Esophagus muscularis mucosa (tissue), 4 donors: ENCODE measurements at regions not wholly inside any gene's neighbourhood (a gene's known extent, or its start where the extent isn't known, plus 50 kb on each side); places are given as distances from the start of the nearest gene placed in this dataset.

Experiments used
- DNase-seq: peaks from one replicate; pipeline ENCODE4 v3.0.0-alpha.2; 2017; ENCODE audit errors: extremely low spot score
- H3K27ac ChIP-seq, 4 donors: fragments of 200-600 bp; sonication (generic); replicated peaks in 1 of 4; 1 replicate in 3 of 4; 2 replicates in 1 of 4; pipeline ENCODE4 v1.5.1; 2016 to 2019; ENCODE audit warnings: mild to moderate bottlenecking in 1 of 4
- H3K27me3 ChIP-seq, 4 donors: fragments of 200-600 bp; sonication (generic); one replicate each; pipeline versions ENCODE4 v1.5.1 to v1.6.0; 2016 to 2019
- H3K36me3 ChIP-seq, 4 donors: fragments of 200-600 bp; sonication (generic); one replicate each; pipeline ENCODE4 v1.5.1; 2016 to 2019
- H3K4me1 ChIP-seq, 4 donors: fragments of 200-600 bp; sonication (generic); one replicate each; pipeline ENCODE4 v1.5.1; 2016 to 2019
- H3K4me3 ChIP-seq, 4 donors: fragments of 200-600 bp; sonication (generic); 1 replicate in 2 of 4; 2 replicates in 2 of 4; pipeline ENCODE4 v1.5.1; 2016 to 2019; ENCODE audit warnings: mild to moderate bottlenecking in 4 of 4, moderate library complexity in 1 of 4
- H3K9me3 ChIP-seq, 4 donors: fragments of 200-600 bp; sonication (generic); 1 replicate in 3 of 4; 2 replicates in 1 of 4; pipeline ENCODE4 v1.5.1; 2016 to 2019
- CTCF ChIP-seq, 3 experiments: fragments of 200-600 bp in 2 of 3; fragments of 450-650 bp in 1 of 3; sonication (generic) in 2 of 3; IDR thresholded peaks; one replicate each; pipeline ENCODE4 v1.5.1; 2017 to 2019; ENCODE audit warnings: antibody characterized with exemption in 3 of 3, mild to moderate bottlenecking in 2 of 3, moderate library complexity in 1 of 3
- EP300 ChIP-seq: sonication (generic); formaldehyde crosslinking; IDR thresholded peaks from one replicate; pipeline ENCODE4 v1.6.1; 2017; ENCODE audit warnings: antibody characterized with exemption
- POLR2A ChIP-seq: fragments of 450-650 bp; IDR thresholded peaks from one replicate; pipeline ENCODE4 v1.6.1; 2017; ENCODE audit warnings: antibody characterized with exemption, moderate library complexity, mild to moderate bottlenecking, low read depth
- POLR2AphosphoS5 ChIP-seq, 2 donors: sonication (generic); formaldehyde crosslinking; IDR thresholded peaks; one replicate each; pipeline ENCODE4 v1.6.1; 2017; ENCODE audit warnings: antibody characterized with exemption in 2 of 2
- WGBS: methylation state at CpG from one replicate; pipeline ENCODE4 v1.1.5; 2018; 5-methylcytosine and 5-hydroxymethylcytosine counted together
- intact Hi-C: fragments of 100-400 bp; cut with DNase I; formaldehyde crosslinking; loops from one replicate; pipeline ENCODE4 v1.15.1; 2023

- H3K27ac ChIP-seq: no peak overlapping the region
- H3K4me1 ChIP-seq: no peaks in the 10 kb centered on the region
- H3K27me3 ChIP-seq: no peaks in the 10 kb centered on the region
- no peak for DNase-seq
- H3K9me3 ChIP-seq: no peaks in the 10 kb centered on the region
- TF ChIP-seq POLR2AphosphoS5 (IDR thresholded peaks at IDR 0.05) (no peak), CTCF (IDR thresholded peaks at IDR 0.05) (no peak), POLR2A (no peak)
- H3K36me3 ChIP-seq: no peaks in the 10 kb centered on the region
- no peak overlapping the region for H3K4me3 ChIP-seq
- intact Hi-C loops: no loop called here
These were observed 89.6 kb upstream of the MME start for GRCh38 chr3:154990543-154990942.

- DNase-seq: no peak
- intact Hi-C loops: no loop called here
- H3K4me1 ChIP-seq: no peaks in the 10 kb centered on the region
- H3K36me3 ChIP-seq: no peaks in the 10 kb centered on the region
- TF ChIP-seq POLR2A: no peak
- no peak for TF ChIP-seq CTCF (IDR thresholded peaks at IDR 0.05)
- TF ChIP-seq EP300: no peak
- no peak for TF ChIP-seq POLR2AphosphoS5 (IDR thresholded peaks at IDR 0.05)
- H3K4me3 ChIP-seq: no peak overlapping the region
- no peaks in the 10 kb centered on the region for H3K27me3 ChIP-seq
- H3K27ac ChIP-seq: no peak overlapping the region
- H3K9me3 ChIP-seq: no peaks in the 10 kb centered on the region
- 45% methylated on average over 1 of the region's 1 CpG for WGBS
These were observed 92.3 kb upstream of the MME start for GRCh38 chr3:154987846-154988245.

DNA sequence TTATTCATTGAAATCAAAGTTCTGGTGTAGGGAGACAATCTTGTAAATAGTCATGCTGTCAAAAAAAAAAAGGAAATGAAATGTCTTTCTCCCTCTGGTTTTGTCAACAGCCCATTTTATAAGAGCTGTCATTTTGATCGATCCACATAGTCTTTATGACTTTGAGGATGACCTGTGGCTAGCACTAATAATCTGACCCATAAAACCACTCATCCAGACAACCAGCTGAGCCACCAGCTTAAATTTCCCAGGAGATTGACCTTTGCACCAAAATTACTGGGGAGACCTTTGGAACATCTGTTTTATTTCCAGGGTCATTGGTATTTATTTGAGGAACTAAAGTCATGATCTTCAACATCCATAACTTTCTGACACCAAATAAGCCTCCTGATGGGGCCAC lies 98.5 kb upstream of the MME start:
- TF ChIP-seq POLR2AphosphoS5 (IDR thresholded peaks at IDR 0.05) (no peak), EP300 (no peak), CTCF (IDR thresholded peaks at IDR 0.05) (no peak), POLR2A (no peak)
- intact Hi-C loops: no loop called here
- Histone ChIP-seq H3K27me3 (no peaks in the 10 kb centered on the region), H3K27ac (no peak overlapping the region), H3K36me3 (no peaks in the 10 kb centered on the region), H3K4me1 (no peaks in the 10 kb centered on the region), H3K4me3 (no peak overlapping the region), H3K9me3 (no peaks in the 10 kb centered on the region)
- DNase-seq: no peak
- 38% methylated on average over 1 of the region's 1 CpG for WGBS

GRCh38 chr3:154981201-154981600 lies 98.9 kb upstream of the MME start:
- H3K4me3 ChIP-seq: no peak overlapping the region
- TF ChIP-seq EP300 (no peak), POLR2A (no peak), POLR2AphosphoS5 (IDR thresholded peaks at IDR 0.05) (no peak), CTCF (IDR thresholded peaks at IDR 0.05) (no peak)
- no peak overlapping the region for H3K27ac ChIP-seq
- H3K36me3 ChIP-seq: no peaks in the 10 kb centered on the region
- no peaks in the 10 kb centered on the region for H3K27me3 ChIP-seq
- no peaks in the 10 kb centered on the region for H3K9me3 ChIP-seq
- intact Hi-C loops: no loop called here
- DNase-seq: no peak
- no peaks in the 10 kb centered on the region for H3K4me1 ChIP-seq

DNA sequence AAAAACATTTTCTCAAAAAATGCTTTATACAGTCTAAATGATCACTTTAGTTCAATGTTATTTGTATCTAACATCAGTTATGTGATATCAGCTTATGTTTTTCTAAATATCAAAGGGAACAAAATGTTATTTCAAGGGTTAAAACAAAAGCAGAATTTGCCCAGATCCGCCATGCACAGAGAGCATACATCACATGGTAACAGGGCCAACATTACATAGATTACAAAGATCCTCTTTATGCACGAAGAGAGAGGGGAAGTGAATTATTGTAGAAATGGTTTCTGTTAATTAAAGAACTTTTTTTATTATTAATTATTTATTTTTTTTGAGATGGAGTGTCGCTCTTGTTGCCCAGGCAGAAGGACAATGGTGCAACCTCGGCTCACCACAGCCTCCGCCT lies 100.8 kb upstream of the MME start:
- Histone ChIP-seq H3K27me3 (no peaks in the 10 kb centered on the region), H3K36me3 (no peaks in the 10 kb centered on the region), H3K4me3 (no peak overlapping the region), H3K27ac (no peak overlapping the region), H3K9me3 (no peaks in the 10 kb centered on the region), H3K4me1 (no peaks in the 10 kb centered on the region)
- intact Hi-C loops: no loop called here
- TF ChIP-seq EP300 (no peak), POLR2A (no peak), POLR2AphosphoS5 (IDR thresholded peaks at IDR 0.05) (no peak)
- WGBS: 82% methylated on average over 5 of the region's 5 CpGs
- DNase-seq: no peak
